Adipocyte (in vitro differentiated cells): ENCODE measurements at regions not wholly inside any gene's neighbourhood (a gene's known extent, or its start where the extent isn't known, plus 50 kb on each side); places are given as distances from the start of the nearest gene placed in this dataset.
A peak's percentile ranks its signal among the peaks of the same experiment; 100 is the strongest.
"Not testable (repeated sequence)": the region's sequence is repeated elsewhere in the genome, so short reads cannot be mapped to it uniquely, and the experiment has no call there.

Experiments used
- DNase-seq: peaks from one replicate; pipeline ENCODE4 v3.0.0-alpha.2; 2015; ENCODE audit warnings: low read depth
- H3K27me3 ChIP-seq: replicated peaks from 2 replicates; pipeline ENCODE4 v1.7.0; 2013; ENCODE audit warnings: mild to moderate bottlenecking, low read length, moderate library complexity; ENCODE audit not compliant: control insufficient read depth, insufficient read depth
- H3K36me3 ChIP-seq: 2 replicates; pipeline ENCODE4 v1.7.0; 2013; ENCODE audit warnings: low read length, mild to moderate bottlenecking, moderate library complexity; ENCODE audit not compliant: control insufficient read depth, insufficient read depth, severe bottlenecking
- H3K4me1 ChIP-seq: 2 replicates; pipeline ENCODE4 v1.7.0; 2013; ENCODE audit warnings: mild to moderate bottlenecking, low read length, moderate library complexity; ENCODE audit not compliant: control insufficient read depth, insufficient read depth
- H3K4me3 ChIP-seq: 2 replicates; pipeline ENCODE4 v1.7.0; 2013; ENCODE audit warnings: mild to moderate bottlenecking, low read length, moderate library complexity
- H3K9ac ChIP-seq: 2 replicates; pipeline ENCODE4 v1.7.0; 2013; ENCODE audit warnings: mild to moderate bottlenecking, low read length, moderate library complexity
- H3K9me3 ChIP-seq: 2 replicates; pipeline ENCODE4 v1.7.0; 2013; ENCODE audit warnings: mild to moderate bottlenecking, low read length, moderate library complexity; ENCODE audit not compliant: control insufficient read depth

- H3K4me1 ChIP-seq, H3K9ac ChIP-seq, H3K36me3 ChIP-seq, H3K27me3 ChIP-seq, H3K9me3 ChIP-seq, DNase-seq, H3K4me3 ChIP-seq: not testable (repeated sequence)
Observed at GRCh38 chr3:91348064-91348463, 2240.6 kb downstream of the EPHA3 start.

GRCh38 chr3:91349072-91349471 lies 2241.7 kb downstream of the EPHA3 start:
- DNase-seq, H3K4me1 ChIP-seq, H3K27me3 ChIP-seq, H3K4me3 ChIP-seq, H3K9ac ChIP-seq, H3K36me3 ChIP-seq, H3K9me3 ChIP-seq: not testable (repeated sequence)

GRCh38 chr3:91352161-91352560 lies 2244.7 kb downstream of the EPHA3 start:
- H3K4me3 ChIP-seq, H3K4me1 ChIP-seq, H3K27me3 ChIP-seq, H3K9ac ChIP-seq, DNase-seq, H3K9me3 ChIP-seq, H3K36me3 ChIP-seq: not testable (repeated sequence)

- H3K9ac ChIP-seq, H3K36me3 ChIP-seq, DNase-seq, H3K27me3 ChIP-seq, H3K9me3 ChIP-seq, H3K4me1 ChIP-seq, H3K4me3 ChIP-seq: not testable (repeated sequence)
Observed at GRCh38 chr3:91359278-91359677, 2251.9 kb downstream of the EPHA3 start.

- not testable (repeated sequence) for H3K36me3 ChIP-seq, H3K9ac ChIP-seq, DNase-seq, H3K4me1 ChIP-seq, H3K9me3 ChIP-seq, H3K27me3 ChIP-seq, H3K4me3 ChIP-seq
Observed at GRCh38 chr3:91383100-91383894, 2275.9 kb downstream of the EPHA3 start.

- H3K4me3 ChIP-seq, DNase-seq, H3K9ac ChIP-seq, H3K4me1 ChIP-seq, H3K27me3 ChIP-seq, H3K36me3 ChIP-seq, H3K9me3 ChIP-seq: not testable (repeated sequence)
Observed at GRCh38 chr3:91403938-91404337, 2296.5 kb downstream of the EPHA3 start.

GRCh38 chr3:91442063-91442462 lies 2334.6 kb downstream of the EPHA3 start:
- not testable (repeated sequence) for H3K4me3 ChIP-seq, DNase-seq, H3K9ac ChIP-seq, H3K4me1 ChIP-seq, H3K9me3 ChIP-seq, H3K36me3 ChIP-seq, H3K27me3 ChIP-seq

- H3K27me3 ChIP-seq, H3K36me3 ChIP-seq, H3K9me3 ChIP-seq, H3K4me3 ChIP-seq, H3K9ac ChIP-seq, DNase-seq, H3K4me1 ChIP-seq: not testable (repeated sequence)
Observed at GRCh38 chr3:91442483-91442882, 2335.1 kb downstream of the EPHA3 start.

- DNase-seq = not testable (repeated sequence)
Observed at GRCh38 chr3:91448379-91448778, 2341.0 kb downstream of the EPHA3 start.

GRCh38 chr3:91466517-91466916 lies 2359.1 kb downstream of the EPHA3 start:
- H3K4me1 ChIP-seq, H3K27me3 ChIP-seq, H3K36me3 ChIP-seq, H3K9ac ChIP-seq, DNase-seq, H3K4me3 ChIP-seq, H3K9me3 ChIP-seq: not testable (repeated sequence)

More at GRCh38 chr3:91448379-91448778, 2341.0 kb downstream of the EPHA3 start:
- H3K4me3 ChIP-seq, H3K9ac ChIP-seq, H3K9me3 ChIP-seq, H3K27me3 ChIP-seq, H3K4me1 ChIP-seq, H3K36me3 ChIP-seq: not testable (repeated sequence)

GRCh38 chr3:91469251-91469650 lies 2361.8 kb downstream of the EPHA3 start:
- not testable (repeated sequence) for H3K9ac ChIP-seq, H3K36me3 ChIP-seq, H3K4me3 ChIP-seq, DNase-seq, H3K9me3 ChIP-seq, H3K4me1 ChIP-seq, H3K27me3 ChIP-seq

GRCh38 chr3:91485026-91485425 lies 2377.6 kb downstream of the EPHA3 start:
- not testable (repeated sequence) for H3K9me3 ChIP-seq, H3K4me1 ChIP-seq, H3K36me3 ChIP-seq, H3K27me3 ChIP-seq, H3K4me3 ChIP-seq, H3K9ac ChIP-seq
- DNase-seq = peak; percentile 15
